HG03097 (cell line): ENCODE measurements at regions not wholly inside any gene's neighbourhood (a gene's known extent, or its start where the extent isn't known, plus 50 kb on each side); places are given as distances from the start of the nearest gene placed in this dataset.

Experiments used
- ATAC-seq: cut with Tn5 transposase; IDR thresholded peaks from one replicate; pipeline ENCODE4 v1.9.1; 2021; ENCODE audit not compliant: unreplicated experiment, low FRiP score

DNA sequence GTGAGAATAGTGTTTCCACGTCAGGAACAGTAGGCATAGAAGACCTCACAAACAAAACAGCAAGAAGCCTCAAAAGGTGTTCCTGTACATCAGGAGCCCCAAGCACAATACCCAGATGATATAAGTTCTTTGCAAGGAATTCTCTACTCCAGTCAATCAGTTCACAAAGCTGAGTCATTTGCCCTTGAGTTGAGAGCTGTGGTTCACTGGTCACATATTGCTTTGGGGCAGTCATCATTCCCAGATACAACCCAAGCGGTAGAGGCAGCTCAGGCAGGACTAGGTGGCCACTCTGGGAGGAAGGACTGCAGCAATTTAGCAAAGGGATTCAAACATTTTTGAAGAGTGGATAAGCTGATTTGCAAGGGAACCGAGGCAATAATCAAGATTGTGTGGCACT is 551.5 kb upstream of the ZFP42 start:
- no peak for ATAC-seq

DNA sequence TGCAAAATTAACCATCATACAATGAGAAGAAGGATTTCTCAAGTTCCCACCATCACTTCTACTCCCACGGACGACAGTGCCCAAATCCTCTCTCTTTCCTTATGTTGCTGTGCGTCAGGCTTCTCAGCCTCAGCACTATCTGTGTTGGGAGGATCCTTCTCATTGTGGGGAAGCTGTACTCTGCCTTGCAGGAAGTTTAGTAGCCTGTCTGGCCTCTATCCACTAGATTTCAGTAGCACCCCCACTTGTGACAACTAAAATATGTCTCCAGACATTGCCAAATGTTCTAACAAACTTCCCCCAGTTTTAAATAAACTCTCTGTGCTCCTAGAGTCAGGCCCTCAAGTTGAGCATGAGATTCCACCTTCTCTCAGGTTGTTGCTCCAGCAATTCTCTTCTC is 545.9 kb upstream of the ZFP42 start:
- ATAC-seq = no peak

DNA sequence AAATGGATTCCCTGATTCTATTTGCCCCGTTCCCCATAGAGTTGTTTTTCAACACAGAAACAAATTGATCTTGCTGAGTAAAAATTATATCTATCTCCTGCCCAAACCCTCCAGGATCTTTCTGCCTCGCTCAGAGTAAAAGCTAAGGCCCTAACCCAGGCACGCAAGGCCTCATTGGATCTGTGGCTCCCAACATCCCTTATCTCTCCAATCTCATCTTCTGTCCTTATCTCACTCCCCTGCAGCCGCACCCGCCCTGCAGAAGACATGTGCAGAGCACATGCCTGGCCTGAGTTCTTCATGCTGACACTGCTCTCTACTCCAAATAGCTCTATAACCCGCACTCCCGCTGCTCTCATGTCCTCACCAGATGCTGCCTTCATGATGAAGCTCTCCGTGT is 543.8 kb upstream of the ZFP42 start:
- ATAC-seq = no peak

DNA sequence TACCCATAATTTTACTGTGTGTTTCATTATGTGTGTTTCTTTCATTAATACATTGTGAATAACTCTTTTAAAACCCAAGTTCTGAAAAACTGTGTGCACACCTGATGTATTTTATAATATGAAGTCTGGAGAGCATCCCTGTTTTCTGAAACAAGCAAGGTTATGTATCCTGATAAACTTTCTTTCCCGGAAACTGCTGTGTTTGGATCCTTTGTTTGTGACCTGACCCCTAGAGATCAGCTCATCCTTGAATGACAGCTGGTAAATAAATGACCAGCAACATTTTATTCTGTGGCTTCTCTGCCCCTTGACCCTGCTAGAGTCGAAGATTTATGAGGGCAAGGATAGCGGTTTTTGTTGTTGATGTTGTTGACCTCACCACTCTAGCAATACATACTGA is 535.6 kb upstream of the ZFP42 start:
- ATAC-seq = no peak

DNA sequence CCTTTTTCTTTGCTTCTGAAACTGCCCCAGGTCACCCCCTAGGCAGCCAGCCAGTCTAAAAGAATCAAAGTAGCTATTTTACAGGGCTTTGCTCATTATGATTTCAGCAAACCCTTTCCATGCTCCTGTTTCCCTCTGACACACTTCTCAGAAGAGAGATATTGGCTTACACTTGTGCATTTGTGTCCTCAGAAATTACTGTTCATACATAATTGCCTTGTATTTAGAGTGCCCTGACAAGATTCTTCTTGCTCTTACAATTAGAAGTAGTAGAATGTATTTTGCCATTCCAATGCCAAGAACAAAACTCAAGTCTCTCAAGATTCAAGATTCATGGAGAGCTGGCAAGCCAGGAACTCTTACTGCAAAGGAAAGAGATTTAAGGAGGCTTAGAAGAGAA is 531.0 kb upstream of the ZFP42 start:
- no peak for ATAC-seq

DNA sequence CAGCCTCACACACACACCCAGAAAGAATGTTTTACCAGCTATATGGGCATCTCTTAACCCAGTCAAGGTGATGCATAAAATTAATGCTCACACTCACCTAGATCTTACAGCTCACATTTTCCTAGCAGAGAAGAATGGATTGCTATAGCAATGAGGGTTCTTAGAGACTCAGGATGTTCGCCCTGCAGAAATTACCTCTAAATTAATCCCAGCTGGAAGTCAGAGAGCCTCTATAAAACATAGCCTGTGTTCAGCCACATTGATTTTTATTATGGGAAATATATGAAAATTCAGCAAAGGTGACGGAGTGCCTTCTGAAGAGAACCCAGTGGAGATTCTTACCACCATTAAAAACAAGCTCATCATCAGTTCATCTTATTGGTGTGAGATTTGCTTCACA is 528.3 kb upstream of the ZFP42 start:
- no peak for ATAC-seq

DNA sequence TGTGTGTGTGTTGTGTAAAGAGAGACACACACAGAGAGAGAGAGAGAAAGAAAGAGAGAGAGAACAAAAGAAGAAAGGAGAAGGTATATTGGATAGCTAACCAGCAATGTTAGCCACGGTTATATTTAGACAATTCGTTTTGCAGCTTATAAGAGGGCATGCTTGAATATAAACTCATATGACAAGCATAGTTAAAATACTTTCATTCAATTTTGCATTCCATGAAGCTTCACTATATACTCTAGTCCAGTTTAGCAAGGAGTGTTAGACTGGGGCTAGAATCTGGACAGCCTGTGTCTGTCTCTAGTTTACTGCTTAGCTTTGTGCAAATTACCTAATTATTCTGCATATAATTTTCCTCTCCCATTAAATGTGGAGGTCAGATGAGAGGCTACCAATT is 525.9 kb upstream of the ZFP42 start:
- no peak for ATAC-seq

DNA sequence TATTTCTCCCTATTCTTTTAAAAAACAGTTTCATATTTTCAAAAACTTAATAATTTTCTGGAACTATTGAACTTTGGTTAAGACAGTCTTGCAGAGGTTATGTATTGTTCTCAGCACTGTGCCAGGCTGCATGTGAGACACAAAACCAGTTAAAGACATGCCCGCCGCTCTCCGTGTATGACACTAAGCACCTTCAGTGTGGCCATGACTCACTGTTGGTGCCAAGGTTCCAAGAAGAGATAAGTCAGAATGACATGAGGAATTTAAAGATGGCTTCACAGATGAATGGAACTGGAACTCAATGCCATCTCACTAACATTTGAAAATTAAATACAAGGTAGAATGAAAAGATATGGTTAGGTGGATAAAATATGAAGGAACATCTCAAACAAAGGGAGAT is 525.5 kb upstream of the ZFP42 start:
- no peak for ATAC-seq

DNA sequence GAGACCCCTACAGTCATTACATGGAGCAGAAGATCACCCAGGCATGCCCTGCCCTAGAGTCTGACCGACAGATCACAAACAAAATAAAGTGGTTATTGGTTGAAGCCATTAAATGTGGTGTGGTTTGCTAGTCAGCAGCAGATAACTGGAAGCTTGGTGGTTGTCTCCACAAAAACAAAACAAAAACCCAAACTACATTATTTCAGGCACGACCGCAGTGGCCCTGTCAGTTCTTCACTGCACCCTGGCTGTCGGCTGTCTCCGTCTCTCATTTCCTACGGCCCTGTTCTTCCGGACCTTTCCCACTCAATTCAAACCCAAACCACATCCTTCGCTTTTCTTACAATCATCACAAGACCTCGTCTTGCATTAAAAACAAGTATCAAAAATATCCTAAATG is 521.3 kb upstream of the ZFP42 start:
- no peak for ATAC-seq

DNA sequence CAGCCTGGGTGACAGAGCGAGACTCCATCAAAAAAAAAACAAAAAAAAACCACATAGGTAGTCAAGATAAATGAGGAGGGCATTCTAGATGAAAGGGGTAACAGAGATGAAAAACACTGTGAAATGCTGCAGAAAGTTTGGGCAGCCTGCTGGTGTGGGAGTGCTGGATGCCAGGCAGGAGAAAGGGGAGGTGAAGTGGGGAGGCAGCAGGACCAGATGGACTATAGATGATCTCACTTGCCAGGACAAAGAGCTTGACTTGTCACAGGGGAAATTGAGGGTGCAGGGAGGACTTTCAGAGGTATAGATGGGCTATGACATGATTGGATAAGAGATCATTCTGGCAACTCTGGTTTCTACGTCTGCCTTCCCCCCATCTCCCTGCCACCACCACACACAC is 519.7 kb upstream of the ZFP42 start:
- no peak for ATAC-seq

DNA sequence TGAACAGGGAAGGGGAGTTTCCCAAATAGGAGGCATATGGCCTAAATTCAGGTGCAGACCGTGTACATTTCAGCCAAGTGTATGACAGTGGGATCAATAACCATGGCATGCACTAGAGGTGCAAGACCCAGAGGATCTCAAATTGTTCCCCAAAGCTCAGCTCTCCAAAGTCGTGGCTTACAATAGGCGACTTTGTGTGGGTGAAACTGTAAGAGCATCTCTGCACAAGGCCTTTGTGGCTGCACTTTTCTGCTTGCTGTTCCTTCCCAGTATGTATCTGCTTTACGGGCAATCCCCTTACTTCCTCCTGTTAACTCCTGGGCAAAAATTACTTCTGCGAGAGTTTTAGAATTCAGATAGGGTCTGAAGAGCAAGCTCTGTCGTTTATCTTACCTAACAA is 518.3 kb upstream of the ZFP42 start:
- no peak for ATAC-seq

DNA sequence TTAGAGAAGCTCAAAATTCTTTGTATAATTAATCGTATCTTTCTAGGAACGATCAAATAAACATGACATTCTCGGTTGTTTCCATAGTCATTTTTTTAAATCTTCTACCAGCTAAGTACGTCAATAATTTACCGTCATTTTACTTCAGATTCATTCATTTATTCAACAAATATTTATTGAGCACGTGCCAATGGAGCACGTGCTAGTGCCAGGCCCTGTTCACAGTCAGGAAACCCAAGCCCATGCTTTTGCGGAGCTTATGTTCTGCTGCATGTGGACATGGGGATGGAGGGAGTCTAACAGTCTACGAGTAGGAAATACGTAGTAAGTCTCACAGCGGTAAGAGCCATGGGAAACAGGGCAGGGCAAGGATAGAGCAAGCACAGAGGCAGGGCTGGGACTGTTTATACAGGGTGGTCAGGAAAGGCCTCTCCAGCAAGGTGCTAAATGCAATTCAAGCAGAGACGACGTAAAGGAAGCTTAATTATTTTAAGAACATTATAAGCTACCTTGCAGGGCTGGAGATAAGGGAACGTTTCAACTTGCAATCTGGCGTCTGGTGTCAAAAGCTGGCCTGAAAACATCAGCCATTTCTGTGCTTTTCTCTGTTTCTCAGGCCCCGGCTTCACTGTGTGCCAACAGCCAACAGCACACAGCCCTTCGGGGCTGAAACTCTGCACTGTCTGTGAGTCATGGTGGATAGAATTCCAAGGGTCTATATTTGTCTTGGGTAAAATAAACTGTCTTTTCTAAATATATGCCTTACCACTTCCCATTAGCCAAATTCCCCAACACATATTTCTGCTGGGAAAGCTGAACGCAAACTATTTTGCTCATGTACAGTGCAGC is 517.1 kb upstream of the ZFP42 start:
- no peak for ATAC-seq

DNA sequence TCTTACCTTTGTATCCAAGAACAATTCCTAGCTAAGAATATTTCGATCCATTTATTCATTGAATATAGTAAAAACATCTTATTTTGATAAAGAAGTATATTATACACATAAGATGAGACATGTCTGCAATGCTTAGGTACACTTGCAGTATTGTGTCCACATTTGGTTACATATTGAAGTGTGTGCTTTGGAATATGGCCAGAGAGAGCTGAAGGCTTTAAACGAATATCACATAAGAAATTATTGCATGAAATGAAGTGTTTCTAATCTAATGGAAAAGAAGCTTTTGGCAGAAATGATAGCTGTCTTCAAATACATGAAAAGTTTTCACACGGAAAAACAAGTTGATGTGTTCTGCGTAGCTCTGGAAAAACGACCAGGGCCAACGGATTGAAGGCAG is 516.1 kb upstream of the ZFP42 start:
- ATAC-seq = no peak

DNA sequence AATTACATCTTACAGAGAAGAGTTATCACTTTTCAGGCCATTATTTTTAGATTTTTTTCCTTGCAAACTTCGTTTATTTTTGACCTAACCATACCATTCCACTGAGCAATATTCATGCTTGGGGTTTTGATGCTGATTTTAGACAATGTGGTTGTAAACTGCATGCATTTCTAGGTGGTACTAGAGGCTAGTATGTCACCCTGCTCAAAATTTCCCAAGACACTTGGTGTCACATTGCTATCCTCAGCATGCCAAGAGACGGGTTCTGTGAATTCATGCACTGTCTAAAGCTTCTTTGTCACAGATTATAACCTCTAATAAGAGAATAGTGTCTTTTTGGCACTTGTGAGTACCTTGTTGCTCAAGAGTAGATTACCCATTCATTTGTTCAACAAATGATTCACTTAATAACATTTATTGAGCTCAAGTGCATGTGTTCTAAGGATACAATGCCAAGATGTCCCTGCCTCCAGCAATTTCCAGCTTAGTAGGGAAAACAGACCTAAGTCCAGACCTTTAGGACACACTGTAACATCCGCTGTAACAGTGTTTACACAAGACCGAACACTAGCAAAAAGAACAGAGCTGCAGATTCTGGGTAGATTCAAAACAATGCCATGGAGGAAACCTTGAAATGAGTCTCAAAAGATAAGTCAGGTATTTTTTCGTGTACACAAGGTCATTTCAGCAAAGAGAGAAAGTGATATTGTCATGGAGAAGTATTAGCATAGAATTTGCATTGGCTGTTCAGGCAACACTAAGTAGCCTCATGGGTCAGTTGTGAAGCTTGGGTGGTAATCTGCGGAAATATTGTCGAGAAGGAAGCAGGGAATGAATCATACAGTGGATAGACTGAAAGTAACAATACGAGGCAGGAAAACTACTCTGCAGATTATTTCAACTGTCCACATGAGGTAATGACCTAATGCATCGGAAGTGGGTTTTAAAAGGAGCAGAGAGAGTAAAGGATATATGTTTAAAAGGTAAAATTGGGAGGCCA is 515.1 kb upstream of the ZFP42 start:
- ATAC-seq = no peak

DNA sequence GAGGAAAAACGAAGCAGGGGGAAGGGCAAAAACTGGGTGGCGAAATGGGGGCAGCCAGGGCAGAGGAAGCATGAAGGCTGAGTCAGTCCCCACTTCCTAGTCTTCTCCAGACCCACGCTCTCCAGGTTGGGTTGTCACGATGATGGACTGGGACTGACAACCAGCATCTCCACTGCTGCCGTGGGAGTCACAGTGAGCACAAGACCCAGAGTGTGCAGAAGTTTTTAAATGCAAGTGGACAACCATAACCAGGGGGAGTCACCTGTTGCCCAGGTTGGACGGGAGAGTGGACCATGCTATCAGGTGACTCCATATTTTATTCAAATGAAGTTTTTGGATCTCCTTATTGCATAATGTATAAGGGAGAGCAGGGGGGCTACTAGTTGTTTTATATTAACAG is 511.4 kb upstream of the ZFP42 start:
- ATAC-seq = no peak

DNA sequence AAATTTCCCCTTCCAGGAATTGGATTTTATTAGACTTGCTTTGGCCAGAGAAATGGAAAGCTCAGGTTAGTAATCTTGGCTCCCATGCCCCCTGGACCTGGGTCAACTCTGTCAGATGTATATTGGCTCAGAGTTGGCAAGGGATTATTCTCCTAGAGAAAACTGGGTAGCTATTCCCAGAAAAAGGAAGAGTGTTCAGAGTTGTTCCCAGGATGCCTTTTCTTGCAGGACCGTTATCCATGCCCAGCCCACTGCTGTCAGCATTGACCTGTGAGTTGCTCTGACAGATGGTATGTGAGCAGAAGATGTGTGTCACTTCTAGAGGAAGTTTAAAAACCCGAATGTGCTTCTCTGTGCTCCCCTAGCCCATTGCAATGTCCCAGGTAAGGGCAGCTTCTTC is 509.9 kb upstream of the ZFP42 start:
- ATAC-seq = no peak

DNA sequence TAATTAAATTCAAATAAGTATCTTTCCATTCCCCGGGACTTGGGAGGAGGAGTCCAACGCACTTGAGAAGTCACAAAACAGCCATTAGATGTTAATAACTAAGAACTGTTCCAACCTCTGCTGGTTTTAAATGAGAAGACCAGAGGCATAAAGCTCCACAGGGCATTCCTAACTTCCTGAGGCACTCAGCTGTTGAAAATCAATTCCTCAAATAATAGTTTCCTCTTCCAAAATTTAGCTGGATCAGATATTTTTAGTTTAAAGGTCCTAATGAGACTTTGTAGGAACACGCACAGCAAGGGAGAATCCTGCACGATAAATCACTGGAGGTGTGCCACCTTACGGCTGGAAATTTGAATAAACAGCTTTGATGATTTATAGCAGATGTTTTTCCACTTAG is 504.3 kb upstream of the ZFP42 start:
- no peak for ATAC-seq

DNA sequence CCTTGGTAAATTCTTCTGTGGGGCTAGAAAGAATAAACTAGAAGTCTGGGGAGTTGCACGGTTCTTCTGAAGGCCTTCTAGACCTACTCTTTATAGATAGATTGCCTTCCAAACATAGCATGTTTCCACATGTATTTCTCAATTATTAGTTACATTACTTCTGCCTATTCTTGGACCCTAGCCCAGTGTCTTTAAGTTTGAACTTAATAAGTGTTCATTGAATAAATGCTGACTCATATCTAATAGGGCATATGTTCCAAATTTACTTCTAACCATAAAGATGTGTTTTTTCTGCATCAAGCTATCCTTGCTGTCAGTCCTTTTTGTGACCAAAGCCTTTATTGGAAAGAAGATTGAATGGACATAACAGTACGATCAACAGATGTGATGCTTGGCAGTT is 503.6 kb upstream of the ZFP42 start:
- ATAC-seq = no peak

DNA sequence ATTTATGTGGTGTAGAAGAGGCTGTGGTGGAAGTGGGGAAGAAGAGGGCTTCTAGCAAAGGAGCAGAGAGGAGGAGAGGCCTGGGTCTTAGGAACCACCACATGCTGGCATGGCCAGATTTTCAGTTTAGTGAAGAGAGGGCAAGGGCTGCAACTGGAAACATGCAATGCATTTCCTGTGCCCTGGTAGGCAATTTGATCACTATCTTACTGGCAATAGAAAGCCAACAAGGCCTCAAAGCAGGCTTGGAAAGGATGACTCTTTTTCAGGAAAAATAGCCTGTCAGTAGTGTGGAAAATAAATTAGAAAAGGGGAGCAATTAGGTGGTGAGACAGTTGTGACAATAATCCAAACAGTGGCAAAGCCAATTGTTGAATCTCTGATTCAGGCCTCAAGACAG is 501.9 kb upstream of the ZFP42 start:
- no peak for ATAC-seq

DNA sequence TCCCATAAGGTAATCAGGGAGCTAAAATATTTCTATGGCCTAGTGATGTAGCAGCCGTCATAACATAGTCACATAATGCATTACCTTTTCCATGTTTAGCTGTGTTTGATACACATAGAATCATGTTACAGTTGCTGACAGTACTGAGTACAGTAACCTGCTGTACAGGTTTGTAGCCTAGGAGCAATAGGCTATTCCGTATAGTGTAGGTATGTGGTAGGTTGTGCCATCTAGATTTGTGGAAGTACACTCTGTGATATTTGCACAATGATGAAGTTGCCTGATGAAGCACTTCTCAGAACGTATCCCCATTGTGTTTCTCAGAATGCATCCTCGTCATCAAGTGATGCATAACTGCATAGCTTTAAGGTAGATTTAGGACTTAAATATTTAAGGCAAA is 495.6 kb upstream of the ZFP42 start:
- ATAC-seq = no peak

DNA sequence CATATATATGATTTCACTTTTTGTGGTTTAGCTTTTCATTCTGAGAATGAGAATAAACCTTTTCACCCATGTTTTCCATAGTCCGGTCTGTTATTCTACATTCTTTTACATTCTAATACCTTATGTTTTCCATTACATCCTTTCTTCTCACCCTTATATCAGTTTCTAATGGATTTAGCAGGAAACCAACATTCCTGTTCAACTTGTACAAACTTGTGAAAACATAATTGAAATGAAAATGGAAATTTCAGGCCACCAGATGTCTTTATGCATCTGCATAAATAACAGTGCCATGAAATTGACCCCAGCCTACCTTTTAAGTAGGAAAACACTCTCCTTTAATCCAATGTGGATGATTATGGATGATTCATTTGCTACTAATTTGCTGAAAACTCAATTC is 494.8 kb upstream of the ZFP42 start:
- ATAC-seq = no peak

DNA sequence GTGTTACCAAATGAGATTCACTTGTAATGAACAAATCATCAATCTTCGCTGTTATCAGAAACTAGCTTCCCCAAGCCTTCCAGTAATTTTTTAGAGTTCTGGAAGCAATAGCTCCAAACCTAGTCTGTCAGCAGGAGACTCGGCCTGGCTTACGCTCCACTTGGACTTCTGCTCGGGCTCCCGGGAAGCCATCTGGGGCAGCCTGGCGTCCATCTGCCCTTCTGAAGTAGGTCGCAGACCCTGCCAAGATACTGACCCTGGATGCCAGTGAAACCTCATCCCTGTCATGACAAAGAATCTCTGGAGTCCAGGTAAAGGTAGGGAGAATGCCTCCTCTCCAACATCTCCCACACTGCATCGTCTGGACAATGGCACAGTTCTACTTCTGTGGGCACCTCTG is 493.8 kb upstream of the ZFP42 start:
- ATAC-seq = no peak
